BJ (cell line): ENCODE measurements at regions not wholly inside any gene's neighbourhood (a gene's known extent, or its start where the extent isn't known, plus 50 kb on each side); places are given as distances from the start of the nearest gene placed in this dataset.

ENCODE experiments used
- CTCF ChIA-PET: fragments of 350-600 bp; formaldehyde crosslinking; extraction: SDS; loops from one replicate; lab custom pipeline; 2021; ENCODE audit warnings: antibody characterized with exemption, inconsistent platforms; lab: Yijun Ruan, JAX
- POLR2A ChIA-PET: fragments of 300-600 bp; sonication (Branson Sonifier 250); formaldehyde crosslinking; extraction: SDS; loops from one replicate; lab custom pipeline; 2021; ENCODE audit warnings: antibody characterized with exemption; lab: Charles Lee
- DNase-seq: peaks from one replicate; pipeline ENCODE4 v3.0.0-alpha.2; 2011; ENCODE audit warnings: low read depth
- H3K27me3 ChIP-seq: 2 replicates; pipeline ENCODE4 v1.6.0; 2011; ENCODE audit warnings: low read length; ENCODE audit not compliant: control insufficient read depth, insufficient read depth
- H3K36me3 ChIP-seq: 2 replicates; pipeline ENCODE4 v1.5.1; 2011; ENCODE audit warnings: low read length; ENCODE audit not compliant: control insufficient read depth, insufficient read depth
- H3K4me3 ChIP-seq: 2 replicates; pipeline ENCODE4 v1.5.1; 2011; ENCODE audit warnings: low read depth, mild to moderate bottlenecking, control low read depth, low read length
- TF ChIP-seq, protein P1 (sequence below): IDR thresholded peaks from 2 replicates; pipeline ENCODE4 v1.5.1; 2011; ENCODE audit warnings: low read depth, mild to moderate bottlenecking, control low read depth, inconsistent platforms, low read length, moderate library complexity; ENCODE audit not compliant: insufficient read depth

DNA sequence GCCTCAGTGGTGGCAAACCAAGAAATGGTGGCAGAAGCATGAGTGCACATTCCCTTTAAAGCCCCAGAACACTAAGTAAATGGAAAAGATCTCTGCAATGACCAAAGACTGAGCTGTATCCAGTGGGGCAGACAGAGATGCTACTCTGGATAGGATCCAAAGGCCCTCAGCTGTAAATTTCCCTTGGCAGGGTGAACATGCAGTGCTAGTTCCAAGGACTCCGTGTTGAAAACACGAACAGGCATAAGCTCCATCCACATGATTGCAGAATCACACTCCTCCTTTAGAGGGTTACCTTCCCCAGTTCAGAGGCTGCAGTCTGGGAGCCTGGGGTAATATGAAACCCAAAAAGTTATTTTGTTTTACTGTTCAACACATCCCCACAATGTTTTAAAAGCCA, 98.6 kb upstream of the KLF7 start:
- CTCF ChIA-PET, result interaction anchor here (0.9 kb wide), 1 partner anchor 19 kb away, joined by 3 read pairs; no protein-coding TSS in a partner anchor
- Histone ChIP-seq H3K36me3 (no peaks in the 10 kb centered on the region), H3K4me3 (no peak overlapping the region), H3K27me3 (no peaks in the 10 kb centered on the region)
- TF ChIP-seq, protein P1, sequence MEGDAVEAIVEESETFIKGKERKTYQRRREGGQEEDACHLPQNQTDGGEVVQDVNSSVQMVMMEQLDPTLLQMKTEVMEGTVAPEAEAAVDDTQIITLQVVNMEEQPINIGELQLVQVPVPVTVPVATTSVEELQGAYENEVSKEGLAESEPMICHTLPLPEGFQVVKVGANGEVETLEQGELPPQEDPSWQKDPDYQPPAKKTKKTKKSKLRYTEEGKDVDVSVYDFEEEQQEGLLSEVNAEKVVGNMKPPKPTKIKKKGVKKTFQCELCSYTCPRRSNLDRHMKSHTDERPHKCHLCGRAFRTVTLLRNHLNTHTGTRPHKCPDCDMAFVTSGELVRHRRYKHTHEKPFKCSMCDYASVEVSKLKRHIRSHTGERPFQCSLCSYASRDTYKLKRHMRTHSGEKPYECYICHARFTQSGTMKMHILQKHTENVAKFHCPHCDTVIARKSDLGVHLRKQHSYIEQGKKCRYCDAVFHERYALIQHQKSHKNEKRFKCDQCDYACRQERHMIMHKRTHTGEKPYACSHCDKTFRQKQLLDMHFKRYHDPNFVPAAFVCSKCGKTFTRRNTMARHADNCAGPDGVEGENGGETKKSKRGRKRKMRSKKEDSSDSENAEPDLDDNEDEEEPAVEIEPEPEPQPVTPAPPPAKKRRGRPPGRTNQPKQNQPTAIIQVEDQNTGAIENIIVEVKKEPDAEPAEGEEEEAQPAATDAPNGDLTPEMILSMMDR, result no peak
- POLR2A ChIA-PET, result no interaction called here
- no peak for DNase-seq

- CTCF ChIA-PET, result interaction anchor here (2.2 kb wide), 1 partner anchor 207 kb away, joined by 5 read pairs; no protein-coding TSS in a partner anchor
Measured at GRCh38 chr2:207265332-207265731, 99.6 kb upstream of the KLF7 start.

DNA sequence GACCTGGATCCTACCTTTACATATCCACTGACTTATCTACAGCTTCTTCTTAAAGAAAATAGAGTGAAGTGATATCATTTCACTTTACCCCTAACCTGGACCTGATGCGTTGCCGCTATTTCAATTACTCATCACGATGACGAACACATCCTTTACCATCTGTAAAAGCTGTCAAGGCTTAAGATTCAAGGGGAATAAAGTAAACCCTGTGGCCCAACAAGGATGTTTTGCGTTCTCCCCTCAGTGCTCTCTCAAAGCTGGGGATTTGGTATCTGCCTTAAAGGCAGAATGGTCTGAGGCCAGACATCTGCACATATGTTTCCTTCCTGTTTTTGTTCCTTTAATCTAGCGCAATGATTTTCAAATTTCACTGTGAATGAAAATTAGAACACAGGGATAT, 100.1 kb upstream of the KLF7 start:
- no peak for DNase-seq
- TF ChIP-seq, protein P1, result no peak
- H3K36me3 ChIP-seq, result no peaks in the 10 kb centered on the region
- no peak overlapping the region for H3K4me3 ChIP-seq
- no peaks in the 10 kb centered on the region for H3K27me3 ChIP-seq
- POLR2A ChIA-PET, result interaction anchor here (1.0 kb wide), 1 partner anchor 100 kb away, joined by 6 read pairs; the partner anchor contains the start of gene KLF7
- CTCF ChIA-PET, result interaction anchor here (2.2 kb wide), 1 partner anchor 207 kb away, joined by 5 read pairs; no protein-coding TSS in a partner anchor

More at GRCh38 chr2:207265332-207265731, 99.6 kb upstream of the KLF7 start:
- Histone ChIP-seq H3K36me3 (no peaks in the 10 kb centered on the region), H3K4me3 (no peak overlapping the region), H3K27me3 (no peaks in the 10 kb centered on the region)
- TF ChIP-seq, protein P1, result no peak
- POLR2A ChIA-PET, result interaction anchor here (1.0 kb wide), 1 partner anchor 99 kb away, joined by 6 read pairs; the partner anchor contains the start of gene KLF7
- no peak for DNase-seq

GRCh38 chr2:207266648-207267047, 100.9 kb upstream of the KLF7 start:
- H3K36me3 ChIP-seq, result no peaks in the 10 kb centered on the region
- DNase-seq, result no peak
- H3K27me3 ChIP-seq, result no peaks in the 10 kb centered on the region
- TF ChIP-seq, protein P1, result no peak
- no peak overlapping the region for H3K4me3 ChIP-seq
- POLR2A ChIA-PET, result no interaction called here
- CTCF ChIA-PET, result interaction anchor here (2.2 kb wide), 1 partner anchor 206 kb away, joined by 5 read pairs; no protein-coding TSS in a partner anchor

DNA sequence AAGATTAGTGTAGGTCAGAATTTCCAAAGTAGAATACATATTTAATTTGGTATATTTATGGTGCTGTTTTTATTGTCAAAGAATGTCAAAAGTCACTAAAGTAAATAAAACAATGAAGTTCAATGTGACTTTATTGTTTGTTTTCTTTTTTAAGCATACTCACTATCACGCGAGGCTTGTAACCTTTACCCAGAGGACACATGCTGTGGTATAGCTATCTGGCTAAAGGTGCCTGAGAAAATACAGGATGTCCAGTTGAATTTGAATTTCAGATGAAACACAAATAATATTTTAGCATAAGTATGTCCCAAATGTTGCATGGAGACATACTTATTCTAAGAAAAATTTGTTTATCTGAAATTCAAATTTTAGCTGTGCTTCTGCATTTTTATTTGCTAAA, 103.3 kb upstream of the KLF7 start:
- no peaks in the 10 kb centered on the region for H3K27me3 ChIP-seq
- H3K36me3 ChIP-seq, result no peaks in the 10 kb centered on the region
- DNase-seq, result no peak
- TF ChIP-seq, protein P1, result no peak
- ChIA-PET CTCF (interaction anchor here (0.7 kb wide), 1 partner anchor 11 kb away, joined by 3 read pairs; no protein-coding TSS in a partner anchor), POLR2A (no interaction called here)
- no peak overlapping the region for H3K4me3 ChIP-seq
